ENCODE measurements at regions not wholly inside any gene's neighbourhood (a gene's known extent, or its start where the extent isn't known, plus 50 kb on each side); places are given as distances from the start of the nearest gene placed in this dataset.

GRCh38 chr6:33875696-33876095 lies 71.9 kb upstream of the MLN start:
- TF ChIP-seq CTCF (IDR thresholded peaks at IDR 0.05) (no peak), POLR2A (IDR thresholded peaks at IDR 0.05) (no peak)

Measured in adrenal gland (tissue), 5 donors.